GM18907 (cell line): ENCODE measurements at regions not wholly inside any gene's neighbourhood (a gene's known extent, or its start where the extent isn't known, plus 50 kb on each side); places are given as distances from the start of the nearest gene placed in this dataset.
"Not testable (repeated sequence)": the region's sequence is repeated elsewhere in the genome, so short reads cannot be mapped to it uniquely, and the experiment has no call there.

Experiments used
- ATAC-seq: cut with Tn5 transposase; IDR thresholded peaks from one replicate; pipeline ENCODE4 v1.9.1; 2021; ENCODE audit warnings: mild to moderate bottlenecking, moderate library complexity; ENCODE audit not compliant: unreplicated experiment

DNA sequence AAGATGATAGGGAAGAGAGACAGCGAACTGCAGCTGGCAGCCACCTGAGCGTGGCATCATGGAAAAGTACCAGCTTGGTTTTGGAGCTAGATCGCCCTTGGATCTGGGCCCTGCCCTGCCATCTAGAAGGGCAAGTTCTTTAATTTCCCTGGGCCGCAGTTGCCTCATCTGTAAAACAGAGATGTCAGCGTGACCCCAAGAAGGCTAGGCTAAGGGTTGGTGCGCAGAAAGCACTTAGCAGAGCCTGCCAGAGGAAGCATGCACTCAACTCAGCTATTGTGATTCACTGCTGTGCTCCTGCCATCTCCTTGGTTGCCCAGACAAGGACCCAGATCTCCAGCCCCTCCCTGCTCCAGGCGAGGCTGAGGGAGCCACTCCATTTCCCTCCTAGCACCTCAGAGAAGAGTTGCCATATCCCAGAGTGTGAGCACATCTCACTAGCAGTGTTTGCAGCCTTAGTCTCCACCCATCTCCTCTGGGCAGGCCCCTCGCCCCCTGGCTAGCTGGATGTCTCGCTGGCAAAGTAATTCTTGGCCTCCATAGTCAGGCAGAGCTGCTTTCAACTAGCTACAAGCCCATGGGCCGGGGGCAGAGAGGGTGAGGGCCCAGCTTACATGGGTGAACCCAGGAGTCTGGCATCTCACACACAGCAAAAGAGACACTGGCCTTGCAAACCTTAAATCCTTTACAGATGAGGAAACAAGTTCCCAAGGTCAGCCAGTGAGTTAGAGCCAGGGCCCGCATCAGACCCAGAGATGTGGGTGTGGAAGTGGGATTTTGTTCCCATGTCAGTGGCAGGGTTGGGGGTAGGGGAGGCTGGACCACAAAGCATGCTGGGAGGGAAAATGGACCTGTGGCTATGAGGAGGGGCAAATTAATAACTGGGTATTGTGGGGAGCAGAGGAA lies 280.7 kb upstream of the TLE3 start:
- no peak for ATAC-seq

DNA sequence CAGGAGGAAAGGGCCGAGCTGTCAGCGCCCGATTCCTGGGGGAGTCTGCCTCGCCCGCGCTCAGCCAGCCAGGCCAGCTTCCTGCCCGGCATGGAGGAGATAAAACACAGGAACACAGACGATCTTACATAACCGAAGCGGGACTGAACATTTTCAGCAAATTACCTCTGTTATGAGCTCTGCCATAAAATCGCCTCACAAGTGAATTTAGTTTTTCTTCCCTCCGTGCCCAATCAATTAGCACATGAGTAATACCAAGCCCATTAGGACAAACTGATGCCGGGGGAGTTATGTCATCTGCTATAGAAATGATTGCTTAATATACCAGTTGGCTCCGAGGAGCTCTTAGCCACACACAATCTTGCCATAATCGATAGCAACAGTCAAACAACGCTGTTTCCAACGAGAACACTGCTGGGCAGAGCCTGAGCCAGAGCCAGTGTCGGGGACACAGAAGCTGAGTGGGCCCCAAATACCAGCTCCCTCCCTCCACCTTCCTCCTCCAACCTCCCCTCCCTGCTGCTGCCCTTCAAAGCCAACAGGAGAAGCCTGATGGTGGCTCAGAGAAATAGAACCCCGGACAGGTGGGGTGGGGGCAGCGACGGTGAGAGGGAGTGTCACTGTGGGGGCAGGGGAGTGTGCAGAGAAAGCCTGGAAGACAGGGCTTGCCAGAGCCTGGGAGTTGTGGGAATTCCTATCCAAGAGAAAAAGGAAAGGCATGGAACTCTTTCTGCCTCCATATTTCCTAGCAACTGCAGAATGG lies 279.4 kb upstream of the TLE3 start:
- no peak for ATAC-seq

DNA sequence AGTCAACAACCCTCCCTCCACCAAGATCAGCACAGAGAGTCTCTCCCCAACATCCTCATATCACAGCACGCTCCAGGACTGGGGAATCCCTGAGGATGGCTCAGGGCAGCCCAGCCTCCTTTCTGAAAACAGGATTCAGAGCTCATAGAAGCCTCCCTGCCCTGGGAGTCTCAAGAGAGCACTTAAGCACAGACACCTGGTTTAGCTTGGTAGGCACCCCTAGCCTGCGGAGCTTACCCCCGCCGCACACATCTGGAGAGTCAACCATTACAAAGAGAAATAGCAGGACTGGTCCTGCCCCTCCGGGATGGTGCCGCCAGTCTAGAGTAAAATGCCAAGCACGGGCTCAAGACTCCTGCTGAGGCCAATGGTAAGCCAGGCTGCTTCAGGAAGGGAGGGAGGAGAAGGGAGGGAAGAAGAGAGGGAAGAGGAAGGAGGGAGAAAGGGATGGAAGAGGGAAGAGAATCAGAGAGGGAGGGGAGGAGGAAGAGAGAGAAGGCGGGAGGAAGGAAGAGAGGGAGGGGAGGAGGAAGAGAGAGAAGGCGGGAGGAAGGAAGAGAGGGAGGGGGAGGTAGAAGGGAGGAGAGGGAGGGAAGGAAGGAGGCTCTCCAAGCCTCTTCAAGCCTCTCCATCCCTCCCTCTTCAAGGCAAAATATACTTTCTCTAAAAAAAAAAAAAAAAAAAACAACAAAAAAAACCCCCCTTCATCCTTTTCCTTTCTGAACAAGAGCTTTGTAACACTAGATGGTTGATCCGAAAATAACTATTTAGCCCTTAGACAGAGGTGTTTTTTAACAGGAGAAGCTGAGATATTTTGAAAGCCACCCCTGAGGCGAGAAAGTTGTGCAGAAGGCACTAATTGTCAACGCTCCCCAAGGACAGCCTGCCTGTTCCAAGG lies 278.6 kb upstream of the TLE3 start:
- ATAC-seq: no peak

DNA sequence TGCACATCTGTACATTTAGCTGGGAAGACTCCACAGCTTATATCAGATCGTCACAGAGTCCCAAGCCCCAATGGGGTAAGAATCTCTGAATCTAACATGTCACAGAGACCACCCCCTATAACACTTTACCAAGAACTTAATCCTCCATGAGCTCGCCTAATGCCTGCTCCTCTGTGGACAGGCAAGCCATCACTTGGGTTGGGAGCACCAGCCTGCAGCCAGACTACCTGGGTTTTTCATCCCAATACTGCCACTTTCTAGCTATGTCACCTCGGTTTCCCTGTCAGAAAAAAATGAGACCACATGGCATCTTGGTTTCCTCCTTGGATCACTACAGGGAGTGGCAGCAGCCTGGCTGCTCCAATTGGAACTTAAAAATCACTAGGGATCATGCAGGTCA lies 277.9 kb upstream of the TLE3 start:
- no peak for ATAC-seq

DNA sequence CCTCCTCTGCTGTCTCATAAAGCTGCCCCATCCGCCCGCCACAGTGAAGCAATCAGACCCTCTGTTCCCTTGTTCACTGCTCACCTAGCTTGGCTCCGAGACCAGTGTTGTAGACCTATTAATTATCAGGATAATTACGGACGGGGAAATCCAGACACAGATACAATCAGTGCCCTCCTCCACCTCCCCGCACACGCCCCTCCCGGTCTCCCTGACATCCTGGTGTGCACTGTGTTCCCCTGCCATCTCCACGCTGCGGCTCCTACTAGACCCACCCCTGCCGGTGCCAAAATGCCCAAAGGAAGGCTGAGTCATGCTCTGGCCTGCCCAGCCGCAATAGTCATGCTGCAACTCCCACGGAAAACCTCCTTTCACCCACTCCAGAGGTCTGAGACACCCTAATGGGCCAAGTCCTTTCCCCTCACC lies 277.3 kb upstream of the TLE3 start:
- no peak for ATAC-seq

DNA sequence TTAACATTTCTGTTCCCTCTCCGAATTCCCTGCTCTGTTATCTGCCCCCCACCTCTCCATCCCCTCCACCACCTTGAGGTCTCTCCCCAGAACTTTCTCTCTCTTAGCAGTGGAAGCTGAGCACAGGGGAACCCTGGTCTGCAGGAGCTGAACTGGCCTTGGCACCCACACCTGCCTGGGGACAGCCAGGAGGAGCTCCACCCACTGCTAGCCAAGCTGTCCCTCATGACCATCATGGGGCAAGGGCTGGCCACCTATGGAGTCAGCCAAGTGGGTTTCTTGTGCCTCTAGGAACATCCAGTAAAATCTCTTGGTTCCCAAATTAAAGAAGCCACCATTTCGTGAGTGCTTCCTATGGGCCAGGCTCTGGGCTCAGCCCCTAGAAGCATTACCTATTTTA lies 276.4 kb upstream of the TLE3 start:
- ATAC-seq: no peak

DNA sequence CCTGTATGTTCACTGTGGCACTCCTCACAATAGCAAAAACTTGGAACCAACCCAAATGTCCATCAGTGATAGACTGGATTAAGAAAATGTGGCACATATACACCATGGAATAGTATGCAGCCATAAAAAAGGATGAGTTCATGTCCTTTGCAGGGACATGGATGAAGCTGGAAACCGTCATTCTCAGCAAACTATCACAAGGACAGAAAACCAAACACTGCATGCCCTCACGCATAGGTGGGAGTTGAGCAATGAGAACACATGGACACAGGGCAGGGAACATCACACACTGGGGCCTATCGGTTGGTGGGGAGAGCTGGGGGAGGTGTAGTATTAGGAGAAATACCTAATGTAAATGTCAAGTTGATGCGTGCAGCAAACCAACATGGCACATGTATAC lies 275.7 kb upstream of the TLE3 start:
- not testable (repeated sequence) for ATAC-seq

DNA sequence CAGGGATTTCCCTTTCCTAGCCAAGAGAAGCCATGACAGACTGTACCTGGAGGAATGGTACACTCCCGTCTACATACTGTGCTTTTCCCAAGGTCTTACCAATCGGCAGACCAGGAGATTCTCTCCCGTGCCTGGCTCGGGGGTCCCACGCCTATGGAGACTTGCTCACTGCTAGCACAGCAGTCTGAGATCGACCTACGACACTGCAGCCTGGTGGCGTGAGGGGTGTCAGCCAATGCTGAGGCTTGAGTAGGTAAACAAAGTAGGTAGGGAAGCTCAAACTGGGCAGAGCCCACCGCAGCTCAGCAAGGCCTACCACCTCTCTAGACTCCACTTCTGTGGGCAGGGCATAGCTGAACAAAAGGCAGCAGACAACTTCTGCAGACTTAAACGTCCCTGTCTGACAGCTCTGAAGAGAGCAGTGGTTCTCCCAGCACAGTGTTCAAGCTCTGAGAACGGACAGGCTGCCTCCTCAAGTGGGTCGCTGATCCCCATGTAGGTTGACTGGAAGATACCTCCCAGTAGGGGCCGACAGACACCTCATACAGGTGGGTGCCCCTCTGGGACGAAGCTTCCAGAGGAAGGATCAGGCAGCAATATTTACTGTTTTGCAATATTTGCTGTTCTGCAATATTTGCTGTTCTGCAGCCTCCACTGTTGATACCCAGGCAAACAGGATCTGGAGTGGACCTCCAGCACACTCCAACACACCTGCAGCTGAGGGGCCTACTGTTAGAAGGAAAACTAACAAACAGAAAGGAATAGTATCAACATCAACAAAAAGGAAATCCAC lies 270.4 kb upstream of the TLE3 start:
- ATAC-seq: not testable (repeated sequence)

DNA sequence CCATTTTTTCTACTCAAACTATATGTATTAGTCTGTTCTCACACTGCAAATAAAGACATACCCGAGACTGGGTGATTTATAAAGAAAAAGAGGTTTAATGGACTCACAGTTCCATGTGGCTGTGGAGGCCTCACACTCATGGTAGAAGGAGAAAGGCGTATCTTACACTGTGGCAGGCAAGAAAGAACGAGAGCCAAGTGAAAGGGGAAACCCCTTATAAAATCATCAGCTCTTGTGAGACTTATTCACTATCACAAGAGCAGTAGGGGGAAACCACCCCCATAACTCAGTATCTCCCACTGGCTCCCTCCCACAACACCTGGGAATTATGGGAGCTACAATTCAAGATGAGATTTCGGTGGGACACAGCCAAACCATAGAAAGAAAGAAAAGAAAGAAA lies 266.3 kb upstream of the TLE3 start:
- ATAC-seq: not testable (repeated sequence)

DNA sequence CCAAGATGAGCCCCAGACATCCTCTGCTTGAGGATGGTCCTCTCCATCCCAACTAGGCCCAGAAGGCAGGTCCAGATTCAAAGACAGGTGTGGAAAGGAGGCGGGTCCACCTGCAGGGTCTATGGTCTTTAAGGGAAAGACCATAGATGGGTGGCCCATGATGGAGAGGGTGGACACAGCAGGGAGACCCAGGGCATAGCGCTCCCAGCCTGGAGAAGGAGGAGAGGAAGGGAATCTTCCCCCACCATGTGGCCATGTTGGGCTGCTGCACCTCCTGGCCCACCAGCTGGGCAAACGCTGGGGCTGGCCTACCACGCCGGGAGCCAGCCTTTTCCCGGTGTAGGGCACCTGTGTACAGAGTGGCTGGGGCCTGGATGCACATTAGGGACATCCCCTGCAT lies 265.2 kb upstream of the TLE3 start:
- no peak for ATAC-seq

DNA sequence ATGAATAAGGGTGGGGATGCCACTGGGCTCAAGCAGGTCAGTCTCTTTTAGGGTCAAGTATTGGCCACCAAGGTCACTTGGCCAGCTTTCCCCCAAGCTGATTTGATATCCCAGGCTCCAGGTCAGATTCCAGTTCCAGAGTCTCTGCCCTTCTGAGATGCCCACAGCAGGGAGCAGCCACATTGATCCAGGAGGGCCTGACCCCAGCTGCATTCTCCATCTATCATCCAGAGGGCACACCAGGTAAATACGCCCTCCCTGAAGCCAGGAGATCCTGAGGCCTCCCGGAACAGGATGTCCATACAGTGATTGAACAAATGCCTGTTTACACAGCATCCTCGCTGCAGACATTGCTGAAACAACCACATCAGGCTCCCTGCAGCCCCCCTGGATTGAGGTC lies 264.6 kb upstream of the TLE3 start:
- ATAC-seq: no peak

DNA sequence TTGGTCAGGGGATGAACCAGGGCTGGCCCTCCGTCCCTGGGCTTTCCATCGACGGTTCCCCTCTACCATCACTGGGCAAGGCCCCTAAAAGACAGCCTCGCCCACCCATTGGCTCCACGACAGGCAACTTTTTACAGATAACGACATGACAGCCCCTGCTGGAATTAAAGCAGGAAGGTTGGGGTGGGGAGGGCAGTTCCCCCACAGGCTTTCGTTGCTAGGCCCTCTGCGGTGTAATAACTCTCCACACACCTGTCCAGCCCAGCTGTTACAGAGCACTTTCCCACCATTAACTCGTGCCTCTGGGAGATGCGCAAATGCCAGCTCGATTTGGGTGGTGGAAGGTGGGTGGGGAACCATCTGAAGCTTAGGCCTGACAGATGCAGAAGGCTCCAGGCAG lies 264.2 kb upstream of the TLE3 start:
- ATAC-seq: no peak

DNA sequence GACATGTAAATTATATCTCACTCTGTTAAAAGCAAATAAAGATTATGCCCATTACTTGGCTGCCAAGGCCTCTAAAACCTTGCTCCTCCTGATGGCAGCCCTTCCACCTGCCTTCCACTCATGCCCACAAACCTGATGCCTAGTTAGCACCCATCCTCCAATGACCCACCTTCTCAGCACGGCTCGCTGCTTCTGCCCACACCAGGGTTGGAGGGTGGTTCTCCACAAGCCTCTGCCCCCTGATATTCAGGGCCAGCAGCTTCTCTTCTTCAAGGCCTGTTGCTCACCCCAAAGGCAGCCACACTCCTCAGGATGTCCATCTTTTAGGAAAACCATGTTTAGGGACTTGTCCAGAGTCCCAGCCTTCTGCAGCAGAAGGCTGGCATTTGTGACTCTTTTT lies 263.4 kb upstream of the TLE3 start:
- ATAC-seq: no peak

DNA sequence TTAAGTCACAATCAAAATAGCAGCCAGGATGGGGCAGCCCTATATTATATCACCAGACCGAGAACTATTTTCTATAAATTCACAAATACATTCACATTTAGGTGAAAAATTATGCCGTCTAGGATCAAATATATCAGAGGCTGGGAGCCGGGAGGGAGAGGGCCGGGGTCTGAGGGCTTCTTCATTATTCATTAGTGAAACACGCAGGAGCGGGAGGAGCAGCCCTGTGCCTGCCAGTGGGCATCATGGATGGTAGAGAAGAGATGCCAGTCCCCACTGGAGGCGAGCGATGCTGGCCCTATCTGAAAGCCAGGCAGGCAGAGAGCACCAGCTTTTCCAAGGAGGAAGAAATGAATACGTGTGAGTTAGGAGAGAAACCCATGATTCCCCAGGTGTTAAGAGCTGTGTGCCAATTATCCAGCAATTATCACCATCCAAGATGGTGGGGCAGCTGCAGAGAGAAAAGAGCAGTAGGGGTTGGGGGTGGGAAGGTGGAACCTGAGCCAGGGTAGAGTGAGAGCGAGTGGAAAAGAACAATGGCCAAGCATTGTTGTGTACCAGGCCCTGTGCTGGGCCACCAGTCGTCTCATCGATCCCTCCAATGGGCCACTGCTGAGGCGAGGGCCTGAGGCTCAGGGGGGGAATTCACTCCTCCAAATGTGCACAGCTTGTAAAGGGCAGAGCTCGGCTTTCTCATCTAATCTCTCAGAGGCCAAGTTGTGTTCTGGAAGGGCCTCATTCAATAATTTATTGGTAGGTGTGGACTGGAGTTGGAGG lies 261.3 kb upstream of the TLE3 start:
- ATAC-seq: no peak

DNA sequence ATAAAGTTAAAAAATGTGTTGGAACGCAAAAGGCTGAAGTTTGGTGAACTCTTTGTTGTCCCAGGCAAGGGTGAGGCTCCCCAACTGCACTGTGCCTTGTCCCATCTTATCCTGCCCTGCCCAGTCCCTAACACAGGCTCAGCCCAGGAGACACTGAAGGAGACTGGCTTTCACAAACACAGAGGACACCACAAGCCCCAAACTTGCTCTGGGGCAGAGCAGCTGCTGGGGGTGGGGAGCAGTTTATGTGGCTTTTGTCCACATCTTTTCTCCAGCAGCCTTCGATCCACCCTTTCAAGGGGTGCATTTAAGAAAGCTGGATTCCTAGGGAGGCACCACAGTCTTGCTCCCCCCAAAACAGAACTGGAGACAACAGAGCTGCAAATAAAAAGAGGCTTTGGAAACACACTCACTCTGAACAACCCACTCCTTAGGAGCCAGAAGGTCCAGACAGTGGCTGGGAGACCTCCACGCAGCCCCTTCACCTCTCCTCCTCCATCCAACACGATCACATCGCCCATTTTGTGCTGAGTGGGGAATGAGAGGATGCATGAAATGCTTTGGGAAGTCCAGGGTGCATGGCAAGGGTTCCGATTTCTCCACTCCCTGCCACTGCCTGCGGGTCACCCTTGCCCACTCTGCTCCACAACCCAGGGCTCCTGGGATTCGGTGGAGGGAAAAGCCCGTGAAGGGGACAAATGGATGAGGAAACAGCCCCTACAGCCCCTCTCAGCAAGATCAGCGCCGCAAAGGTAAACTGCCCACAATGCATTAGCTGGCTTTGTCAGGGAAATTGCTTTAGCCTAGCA lies 260.5 kb upstream of the TLE3 start:
- ATAC-seq: no peak

DNA sequence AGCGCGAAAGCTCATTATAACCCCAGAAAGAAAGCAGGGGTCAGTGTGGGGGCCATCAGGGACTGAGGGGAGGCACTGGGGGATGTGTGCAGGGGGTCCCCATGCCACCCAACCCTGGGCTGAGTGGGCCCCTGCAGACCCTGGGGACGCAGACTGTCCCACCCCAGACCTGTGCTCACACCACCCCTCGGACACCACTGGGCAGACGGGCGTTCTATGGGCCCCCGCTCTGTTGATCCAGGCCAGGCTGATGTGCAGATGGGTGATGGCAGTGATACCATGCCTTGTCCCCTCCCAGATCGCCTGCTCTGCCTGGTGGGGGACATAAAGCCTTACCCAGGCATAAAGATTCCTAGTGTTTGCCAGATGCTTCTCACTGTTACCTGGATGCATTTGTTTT lies 259.7 kb upstream of the TLE3 start:
- ATAC-seq: no peak

DNA sequence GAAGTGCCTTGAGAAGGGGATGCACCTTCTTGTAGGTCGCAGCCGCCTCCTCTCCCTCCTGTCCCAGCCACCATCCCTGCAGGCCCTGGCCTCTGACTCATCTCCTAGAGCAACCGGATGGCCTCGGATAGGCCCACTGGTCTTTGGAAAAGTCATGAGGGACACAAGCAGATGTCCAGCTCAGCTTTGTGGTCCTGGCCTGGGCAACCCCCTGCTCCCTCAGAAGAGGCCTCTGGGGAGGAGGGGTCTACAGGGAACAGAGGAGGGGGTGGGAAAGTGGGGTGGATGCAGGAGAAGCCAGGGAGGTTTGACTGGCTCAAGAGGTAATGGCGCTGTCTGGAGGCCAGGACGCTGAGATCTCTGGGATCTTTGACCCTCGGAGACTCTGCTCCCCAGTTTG lies 259.2 kb upstream of the TLE3 start:
- no peak for ATAC-seq

DNA sequence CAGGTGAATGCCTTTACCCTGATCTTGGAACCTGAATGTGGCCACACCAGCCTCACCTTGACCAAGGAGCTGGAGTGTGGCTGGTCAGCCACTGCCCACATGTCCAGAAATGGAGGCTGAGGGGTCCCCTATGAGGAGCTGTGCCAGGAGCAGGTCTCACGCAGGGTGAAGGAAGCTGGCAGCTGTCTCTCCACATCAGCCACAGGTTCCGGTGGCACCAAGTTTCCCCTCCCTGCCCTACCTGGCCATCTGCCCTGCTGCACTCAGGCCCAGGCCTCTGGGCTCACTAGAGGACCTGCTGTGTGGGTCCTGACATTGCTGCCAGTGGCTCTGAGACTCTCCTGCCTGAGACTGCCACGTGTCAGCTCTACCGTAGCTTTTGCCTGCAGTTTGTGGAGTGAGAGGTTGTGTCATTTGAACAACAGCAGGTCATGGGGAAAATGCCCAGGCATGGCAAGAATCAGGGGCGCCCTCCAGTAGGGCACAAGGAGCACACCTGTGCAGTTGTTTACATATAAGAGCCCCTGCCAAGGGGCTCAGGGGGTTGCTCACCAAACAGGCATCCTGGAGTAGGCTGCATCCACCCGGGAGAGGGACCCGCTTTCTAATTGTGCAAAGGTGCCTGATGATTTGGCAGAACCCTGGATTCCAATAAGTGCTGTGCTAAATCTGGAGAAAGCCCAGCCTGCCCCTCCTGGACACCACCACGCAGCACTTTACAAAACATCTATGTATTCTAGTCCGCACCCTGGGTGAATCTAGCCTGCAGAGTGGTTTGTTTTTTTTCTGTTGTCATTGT lies 258.5 kb upstream of the TLE3 start:
- ATAC-seq: no peak
